GM21528 (cell line): ENCODE measurements at regions not wholly inside any gene's neighbourhood (a gene's known extent, or its start where the extent isn't known, plus 50 kb on each side); places are given as distances from the start of the nearest gene placed in this dataset.
"Not testable (repeated sequence)": the region's sequence is repeated elsewhere in the genome, so short reads cannot be mapped to it uniquely, and the experiment has no call there.

Source experiments
- ATAC-seq: cut with Tn5 transposase; IDR thresholded peaks from one replicate; pipeline ENCODE4 v1.9.1; 2021; ENCODE audit warnings: mild to moderate bottlenecking, moderate library complexity; ENCODE audit not compliant: unreplicated experiment, low FRiP score

DNA sequence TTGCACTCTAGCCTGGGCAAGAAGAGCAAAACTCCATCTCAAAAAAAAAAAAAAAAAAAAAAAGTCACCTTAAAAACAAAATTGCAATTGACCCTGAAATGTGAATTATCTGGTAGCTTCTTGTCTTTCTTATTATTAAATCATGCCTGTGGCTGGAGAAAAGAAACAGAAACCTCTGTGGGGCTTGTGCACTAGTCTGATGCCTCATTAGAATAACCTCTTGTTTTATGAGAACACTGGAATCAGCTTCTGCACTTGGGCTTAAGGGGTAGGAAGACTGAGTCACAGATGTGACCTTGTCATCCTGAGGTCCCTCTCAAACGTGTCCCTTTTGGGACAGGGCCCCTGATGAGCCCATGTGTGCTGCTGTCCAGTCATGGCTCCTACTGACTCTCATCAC, 237.9 kb downstream of the DACT1 start:
- ATAC-seq = no peak

DNA sequence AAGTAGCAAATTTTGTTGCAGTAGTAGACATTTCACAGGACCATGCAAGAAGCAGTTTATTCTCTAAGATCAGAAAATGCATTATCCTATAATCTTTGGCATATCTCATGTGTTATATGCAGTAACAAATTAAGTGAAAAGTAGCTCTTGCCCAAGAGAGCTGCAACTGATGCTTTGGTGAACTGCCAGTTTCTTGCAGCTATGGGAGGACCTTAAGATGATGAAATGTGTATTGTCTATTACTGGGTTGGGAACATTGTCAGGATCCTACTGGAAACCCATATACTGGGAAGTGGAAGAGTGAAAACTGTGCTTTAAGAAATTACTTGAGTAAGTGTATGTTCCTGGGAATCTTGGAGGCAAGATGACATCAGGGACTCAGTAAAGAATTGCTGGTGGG, 238.8 kb downstream of the DACT1 start:
- no peak for ATAC-seq

DNA sequence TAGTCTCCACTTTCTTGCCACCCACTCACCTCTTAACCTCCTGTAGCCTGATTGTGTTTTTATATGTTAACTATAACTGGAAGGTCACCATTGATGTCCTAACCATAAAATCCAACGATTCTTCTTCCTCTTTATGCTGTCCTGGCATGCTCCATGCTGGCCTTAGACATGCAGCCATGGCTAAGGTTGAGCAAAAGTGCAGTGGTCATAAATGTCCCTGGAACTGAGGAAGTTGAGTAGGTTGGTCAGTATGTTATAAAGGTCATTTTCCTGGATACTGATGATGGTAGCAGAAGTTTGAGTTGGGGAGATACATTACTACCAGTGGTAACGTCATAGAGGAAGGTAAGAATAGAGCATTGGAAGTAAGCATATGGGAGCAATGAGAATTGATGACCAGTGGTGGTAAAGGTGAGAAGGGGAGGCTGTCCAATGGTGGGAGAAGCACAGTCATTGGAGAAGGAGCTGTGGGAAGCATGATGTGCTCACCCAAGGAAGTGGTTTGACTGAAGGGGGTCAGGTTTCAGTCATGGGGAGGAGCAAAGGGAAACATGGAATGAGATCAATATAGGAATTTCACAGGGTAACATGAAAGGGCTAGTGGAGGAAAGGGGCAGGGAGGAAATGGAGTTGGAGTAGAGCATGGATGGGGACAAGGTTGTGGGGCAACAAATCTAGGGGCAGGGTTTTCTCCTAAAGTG, 240.8 kb downstream of the DACT1 start:
- no peak for ATAC-seq

DNA sequence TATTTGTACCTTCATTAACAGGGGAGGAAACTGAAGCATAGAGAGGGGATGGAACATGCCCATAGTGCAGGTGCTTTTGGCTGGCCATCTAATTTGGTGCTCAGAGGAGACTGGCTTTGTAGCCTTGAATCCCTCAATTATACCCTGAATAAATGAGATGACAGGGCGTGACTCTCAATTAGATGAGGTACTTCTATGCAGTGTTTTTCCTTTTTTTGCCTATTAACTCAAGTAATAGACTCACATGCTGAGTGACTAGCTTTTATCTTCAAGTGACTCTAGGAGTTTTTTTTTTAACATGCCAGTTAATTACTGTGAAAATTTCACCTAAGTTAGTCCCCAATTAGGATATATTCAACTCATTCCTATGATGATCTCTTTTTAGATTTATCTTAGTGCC, 243.7 kb downstream of the DACT1 start:
- no peak for ATAC-seq

DNA sequence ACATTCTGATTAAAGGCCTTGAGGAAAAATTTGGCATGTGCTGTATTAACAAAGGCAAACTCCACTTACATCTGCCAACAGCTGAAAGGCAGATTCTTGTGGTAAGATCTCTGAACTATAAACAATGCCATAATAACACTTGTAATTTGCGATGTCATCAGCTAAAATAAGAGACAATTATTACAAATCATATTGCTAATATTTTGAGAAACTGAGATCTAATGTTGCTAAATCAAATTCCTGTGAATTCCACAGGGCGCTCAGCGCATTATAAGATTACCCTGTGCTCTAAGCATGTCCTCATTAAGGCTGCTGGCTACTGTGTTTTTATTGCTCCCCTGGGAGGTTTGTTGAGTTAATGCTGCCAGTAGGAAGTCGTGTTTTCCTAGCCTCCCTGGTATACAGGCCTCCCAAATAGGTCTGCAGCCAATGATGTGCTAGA, 244.8 kb downstream of the DACT1 start:
- no peak for ATAC-seq

DNA sequence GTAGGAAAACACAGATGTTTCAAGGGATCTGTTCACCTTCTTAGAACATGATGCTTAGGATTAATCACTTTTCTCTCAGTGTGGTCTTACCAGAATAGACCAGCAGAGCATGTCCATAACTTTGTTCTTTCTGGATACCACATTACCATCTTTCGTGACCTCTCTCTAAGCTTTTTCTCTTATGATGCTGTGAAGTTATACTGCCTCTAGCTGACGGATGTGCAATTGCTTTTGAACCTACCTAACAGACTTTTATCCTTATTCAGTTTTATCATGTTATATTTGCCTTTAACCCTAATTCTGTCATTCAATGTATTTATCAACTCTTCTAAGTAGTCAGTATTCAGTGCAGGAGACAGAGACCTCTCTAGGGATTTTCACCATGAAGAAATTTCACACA, 246.7 kb downstream of the DACT1 start:
- no peak for ATAC-seq

DNA sequence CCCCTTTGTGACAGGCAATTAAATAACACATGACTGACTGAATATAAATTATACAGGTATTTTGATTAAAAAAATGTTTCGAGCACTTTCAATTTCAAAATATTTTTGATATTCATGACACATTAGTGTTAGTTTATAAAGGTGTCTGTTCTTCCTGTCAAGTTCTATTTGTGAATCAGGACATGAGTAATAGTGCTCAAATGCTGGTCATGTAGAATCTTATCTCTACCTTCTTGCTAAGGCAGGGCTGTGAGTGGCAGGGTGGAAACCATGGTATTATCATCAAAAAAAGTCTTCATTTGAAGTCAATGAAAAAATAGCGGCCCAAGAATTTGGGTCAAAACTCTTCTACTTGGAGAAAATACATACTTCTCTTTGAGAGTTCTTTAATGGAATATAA, 250.2 kb downstream of the DACT1 start:
- no peak for ATAC-seq

DNA sequence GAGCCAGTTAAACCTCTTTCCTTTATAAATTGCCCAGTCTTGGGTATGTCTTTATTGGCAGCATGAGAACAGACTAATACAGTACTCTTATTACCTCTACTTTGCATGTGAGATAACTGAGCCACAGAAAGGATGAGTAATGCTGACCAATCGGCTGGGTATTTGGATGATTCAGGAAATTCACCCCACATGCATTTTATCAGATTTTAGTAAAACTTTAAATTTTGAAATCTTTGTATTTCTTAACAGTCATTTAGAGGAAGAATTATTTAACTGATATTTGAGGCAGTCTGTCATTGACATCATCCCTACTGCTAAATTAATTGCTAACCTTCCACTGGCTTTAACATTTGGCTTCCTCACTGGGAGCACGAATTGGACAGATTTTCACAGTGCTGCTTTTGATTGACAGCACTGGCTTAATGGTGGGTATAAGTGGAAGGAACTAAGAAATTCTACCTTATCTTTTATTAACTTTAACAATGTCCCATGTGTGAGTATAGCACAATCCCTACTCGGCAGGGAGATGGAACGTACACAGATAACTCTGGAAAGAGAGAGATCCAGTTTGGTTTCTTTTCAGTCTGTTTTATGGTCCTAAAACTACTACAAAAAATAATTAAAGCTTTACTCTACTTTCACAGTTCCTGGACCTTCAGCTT, 261.0 kb downstream of the DACT1 start:
- no peak for ATAC-seq

DNA sequence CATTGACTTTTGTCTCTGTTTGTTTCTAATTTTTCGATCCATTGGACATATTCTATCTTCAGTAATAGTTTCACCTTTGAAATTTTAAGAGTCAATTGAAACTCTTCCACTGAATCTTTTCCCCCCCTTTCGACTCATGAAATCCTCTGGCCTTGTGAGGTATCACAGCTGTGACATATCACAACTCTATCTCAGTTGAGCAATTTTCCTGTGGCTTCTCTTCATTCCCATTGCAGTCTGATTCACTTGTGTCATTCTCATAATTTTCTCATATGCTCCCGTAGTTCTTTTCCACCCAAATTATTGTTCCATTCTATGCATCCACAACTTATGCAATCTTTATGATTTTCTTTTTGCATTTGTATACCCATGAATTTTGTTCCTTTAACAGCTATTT, 261.6 kb downstream of the DACT1 start:
- no peak for ATAC-seq

DNA sequence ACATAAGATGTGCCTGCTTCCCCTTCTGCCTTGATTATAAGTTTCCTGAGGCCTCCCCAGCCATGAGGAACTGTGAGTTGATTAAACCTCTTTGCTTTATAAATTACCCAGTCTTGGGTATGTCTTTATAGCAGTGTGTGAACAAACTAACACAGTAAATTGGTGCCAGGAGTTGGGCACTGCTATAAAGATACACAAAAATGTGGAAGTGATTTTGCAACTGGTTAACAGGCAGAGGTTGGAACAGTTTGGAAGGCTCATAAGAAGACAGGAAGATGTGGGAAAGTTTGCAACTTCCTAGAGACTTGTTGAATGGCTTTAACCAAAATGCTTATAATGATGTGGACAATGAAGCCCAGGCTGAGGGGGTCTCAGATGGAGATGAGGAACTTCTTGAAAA, 264.1 kb downstream of the DACT1 start:
- no peak for ATAC-seq

DNA sequence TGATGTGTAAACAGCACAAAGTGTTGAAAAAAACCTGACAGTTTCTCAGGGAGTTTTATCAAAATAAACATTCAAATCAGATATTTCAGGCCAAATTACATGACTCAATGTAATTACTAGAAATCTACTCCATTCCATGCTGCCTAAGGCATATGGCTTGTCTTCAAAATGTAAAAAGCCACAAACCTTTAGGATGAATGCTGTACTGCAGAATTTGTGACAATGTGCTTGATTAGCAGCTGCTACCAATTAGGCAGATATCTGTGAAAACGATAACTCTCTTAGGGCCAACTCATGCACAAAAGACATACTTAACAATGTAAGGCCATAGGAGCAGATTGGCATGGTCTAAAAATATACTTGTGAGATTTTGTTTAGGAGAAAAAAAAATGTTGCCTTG, 267.0 kb downstream of the DACT1 start:
- no peak for ATAC-seq

DNA sequence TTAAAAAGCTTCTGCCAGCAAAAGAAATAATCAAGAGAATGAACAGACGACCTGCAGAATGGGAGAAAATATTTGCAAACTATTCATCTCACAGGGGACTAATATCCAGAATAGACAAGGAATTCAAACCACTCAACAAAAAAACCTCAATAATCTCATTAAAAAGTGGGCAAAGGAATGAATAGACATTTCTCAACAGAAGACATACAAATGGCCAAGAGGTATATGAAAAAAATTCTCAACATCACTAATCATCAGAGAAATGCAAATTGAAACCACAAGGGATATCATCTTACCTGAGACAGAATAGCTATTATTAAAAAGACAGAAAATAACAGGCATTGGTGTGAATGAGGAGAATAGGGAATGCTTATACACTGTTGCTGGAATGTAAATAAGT, 270.0 kb downstream of the DACT1 start:
- ATAC-seq = no peak

DNA sequence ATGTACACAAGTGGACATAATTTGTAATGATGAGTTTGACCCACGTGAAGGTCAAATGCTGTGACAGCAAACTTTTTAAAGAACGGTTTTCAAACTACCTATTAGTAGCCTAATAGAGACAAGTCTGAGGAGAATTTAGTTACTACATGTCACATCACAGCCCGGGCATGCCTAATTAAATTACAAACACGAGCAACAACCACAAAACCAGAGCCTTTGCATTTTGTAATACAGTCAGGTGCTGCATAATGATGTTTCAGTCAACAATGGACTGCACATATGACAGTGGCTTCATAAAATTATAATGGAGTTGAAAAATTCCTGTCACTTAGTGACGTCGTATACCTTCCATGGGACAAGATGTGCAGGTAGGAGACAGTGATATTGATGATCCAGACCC, 274.5 kb downstream of the DACT1 start:
- ATAC-seq = no peak

DNA sequence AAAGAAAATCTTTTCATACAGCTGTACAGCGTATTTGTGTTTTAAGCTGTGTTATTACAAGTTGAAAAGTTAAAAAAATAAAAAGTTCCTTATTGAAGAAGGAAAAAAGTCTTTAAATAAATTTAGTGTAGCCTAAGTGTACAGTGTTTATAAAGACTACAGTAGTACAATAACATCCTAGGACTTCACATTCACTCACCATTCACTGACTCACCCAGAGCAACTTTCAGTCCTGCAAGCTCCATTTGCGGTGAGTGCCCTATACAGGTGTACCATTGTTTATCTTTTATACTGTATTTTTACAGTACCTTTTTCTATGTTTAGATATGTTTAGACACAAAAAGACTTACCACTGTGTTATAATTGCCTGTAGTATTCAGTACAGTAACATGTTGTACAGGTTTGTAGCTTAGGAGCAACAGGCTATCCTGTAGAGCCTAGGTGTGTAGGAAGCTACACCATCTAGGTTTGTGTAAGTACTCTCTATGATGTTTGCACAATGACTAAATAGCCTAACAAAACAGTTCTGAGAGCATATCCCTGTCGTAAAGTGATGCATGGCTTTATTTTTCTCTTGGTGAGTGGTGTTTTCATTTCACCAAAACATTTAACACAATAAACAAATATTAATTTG, 275.2 kb downstream of the DACT1 start:
- no peak for ATAC-seq

DNA sequence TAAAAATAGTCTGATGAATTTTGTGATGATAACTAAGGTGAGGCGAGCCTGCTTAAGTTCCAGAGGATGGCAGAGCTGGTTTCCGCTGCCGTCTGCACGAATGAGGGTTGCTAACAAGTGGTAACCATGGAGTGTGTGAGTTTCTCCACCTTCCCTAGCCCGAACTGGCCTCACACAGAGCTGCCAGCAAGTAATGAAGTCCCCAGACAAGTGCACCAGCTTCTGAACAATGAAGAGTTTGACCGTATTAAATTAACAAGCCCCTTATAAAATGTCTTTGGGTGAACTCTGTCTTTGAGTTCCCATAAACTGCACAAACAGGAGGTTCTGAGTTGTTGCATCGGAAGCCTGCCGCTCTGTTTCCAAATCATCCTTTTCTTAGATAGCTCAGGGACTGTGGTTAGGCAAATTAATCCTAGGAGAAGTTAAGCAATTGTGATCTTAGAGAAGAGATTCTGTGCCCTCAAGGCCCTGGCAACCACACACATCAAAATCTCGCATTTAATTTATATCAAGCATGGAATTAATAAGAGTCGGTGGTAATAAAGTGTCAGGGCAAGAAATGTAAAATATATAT, 274.1 kb upstream of the DAAM1 start:
- no peak for ATAC-seq

DNA sequence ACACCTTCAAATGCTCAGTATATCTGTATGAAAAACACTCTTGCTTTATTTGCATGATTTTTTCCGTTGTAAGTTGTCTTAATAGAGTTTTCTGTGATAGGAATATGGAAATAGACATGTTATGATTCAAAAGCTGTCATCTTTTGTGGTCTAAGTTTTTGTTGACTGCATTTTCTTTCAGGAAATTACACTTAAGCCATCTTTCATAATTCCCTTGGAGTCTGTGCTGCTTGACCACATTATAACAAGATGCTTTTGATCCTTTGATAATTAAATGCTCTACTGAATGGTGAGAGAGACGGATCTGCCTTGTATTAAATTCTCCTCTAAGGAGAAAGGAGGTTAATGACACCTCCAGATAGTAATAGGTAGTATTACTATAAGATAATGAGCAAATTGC, 272.8 kb upstream of the DAAM1 start:
- ATAC-seq = no peak

DNA sequence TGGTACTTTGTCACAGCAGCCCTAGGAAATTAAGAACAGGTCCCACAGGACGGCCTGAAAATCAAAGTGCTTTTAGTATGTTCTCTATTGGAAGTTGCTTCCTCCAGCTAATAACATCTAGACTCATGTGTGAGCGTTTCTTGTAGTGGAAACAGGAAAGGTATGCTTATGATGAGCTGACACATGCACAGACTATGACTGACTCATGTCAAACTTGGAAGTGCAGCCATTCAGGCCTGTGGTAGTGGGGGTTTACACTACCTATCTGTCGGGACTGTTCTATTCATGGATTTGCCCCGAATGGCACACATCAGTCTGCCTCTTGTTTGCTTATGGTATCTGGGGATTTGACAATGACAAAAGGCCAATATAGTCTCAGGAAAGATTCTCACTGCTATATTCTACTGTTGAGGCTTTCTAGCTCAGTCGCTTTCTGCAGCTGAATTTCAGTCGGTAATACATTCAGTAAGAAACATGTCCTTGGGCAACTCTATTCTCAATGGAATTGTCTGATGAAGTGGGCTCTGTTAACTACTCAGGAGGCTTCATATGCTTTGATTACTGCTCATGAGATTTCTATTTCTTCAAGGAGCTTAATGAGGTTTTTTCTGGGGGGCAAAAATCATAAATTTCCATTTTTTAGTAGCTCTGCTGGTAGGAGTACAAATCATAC, 270.3 kb upstream of the DAAM1 start:
- ATAC-seq = no peak

DNA sequence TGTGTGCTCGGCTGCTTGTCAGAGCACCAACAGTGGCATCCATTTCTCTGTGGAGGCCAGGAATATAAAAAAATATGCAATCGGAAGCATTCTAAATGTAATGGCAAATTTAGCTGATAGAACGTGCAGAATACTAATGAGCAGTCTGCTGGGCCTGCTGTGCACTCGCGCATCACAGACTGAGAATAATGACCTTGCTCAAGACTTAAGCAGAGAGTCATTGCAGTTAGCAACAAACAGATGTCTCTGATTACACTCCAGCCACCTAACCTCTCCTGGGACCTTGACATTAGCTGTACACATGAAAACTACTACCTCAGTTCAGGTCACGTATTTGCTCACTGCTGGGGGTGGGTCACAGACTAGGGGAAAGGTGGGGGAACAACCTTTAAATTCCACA, 269.2 kb upstream of the DAAM1 start:
- ATAC-seq = no peak

DNA sequence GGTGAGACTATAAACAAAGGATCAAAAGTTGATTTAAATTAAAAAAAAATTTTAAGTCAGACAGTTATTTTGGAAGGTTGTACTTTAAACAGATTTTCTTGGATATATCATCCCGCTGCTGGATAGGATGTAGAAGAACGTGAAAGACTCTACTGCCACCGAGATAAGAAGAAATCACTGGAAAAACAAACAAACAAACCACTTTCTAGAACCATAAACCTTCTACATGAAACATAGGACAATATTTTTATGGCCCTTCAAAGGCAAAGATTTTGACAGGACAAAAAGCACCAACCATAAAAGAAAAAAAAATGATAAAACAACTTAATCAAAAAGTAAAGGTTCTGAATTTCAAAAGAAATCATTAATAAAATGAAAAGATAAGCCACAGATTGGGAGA, 268.2 kb upstream of the DAAM1 start:
- ATAC-seq = no peak

DNA sequence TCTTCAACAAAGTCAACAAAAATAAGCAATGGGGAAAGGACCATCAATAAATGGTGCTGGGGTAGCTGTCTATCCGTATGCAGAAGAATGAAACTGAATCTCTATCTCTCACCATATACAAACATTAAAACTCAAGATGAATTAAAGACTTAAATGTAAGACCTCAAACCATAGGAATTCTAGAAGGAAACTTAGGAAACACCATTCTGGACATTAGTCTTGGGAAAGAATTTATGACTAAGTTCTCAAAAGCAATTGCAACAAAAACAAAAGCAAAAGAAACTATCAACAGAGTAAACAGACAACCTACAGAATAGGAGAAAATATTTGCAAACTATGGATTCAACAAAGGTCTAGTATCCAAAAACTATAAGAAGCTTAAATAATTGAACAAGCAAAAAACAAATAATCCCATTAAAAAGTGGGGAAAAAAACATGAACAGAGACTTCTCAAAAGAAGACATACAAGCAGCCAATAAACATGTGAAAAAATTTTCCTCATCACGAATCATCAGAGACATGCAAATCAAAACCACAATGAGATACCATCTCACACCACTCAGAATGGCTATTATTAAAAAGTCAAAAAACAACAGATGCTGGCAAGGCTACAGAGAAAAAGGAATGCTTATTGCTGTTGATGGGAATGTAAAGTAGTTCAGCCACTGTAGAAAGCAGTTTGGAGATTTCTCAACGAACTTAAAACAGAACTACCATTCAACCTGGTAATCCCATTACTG, 266.1 kb upstream of the DAAM1 start:
- ATAC-seq = not testable (repeated sequence)
